GM21825 (cell line): ENCODE measurements at regions not wholly inside any gene's neighbourhood (a gene's known extent, or its start where the extent isn't known, plus 50 kb on each side); places are given as distances from the start of the nearest gene placed in this dataset.
"Not testable (repeated sequence)": the region's sequence is repeated elsewhere in the genome, so short reads cannot be mapped to it uniquely, and the experiment has no call there.

Source experiments
- ATAC-seq: cut with Tn5 transposase; IDR thresholded peaks from one replicate; pipeline ENCODE4 v1.9.1; 2021; ENCODE audit warnings: mild to moderate bottlenecking, moderate library complexity; ENCODE audit not compliant: unreplicated experiment

- ATAC-seq, result no peak
These were observed 51.0 kb upstream of the PHF24 start for GRCh38 chr9:34907044-34907443.

DNA sequence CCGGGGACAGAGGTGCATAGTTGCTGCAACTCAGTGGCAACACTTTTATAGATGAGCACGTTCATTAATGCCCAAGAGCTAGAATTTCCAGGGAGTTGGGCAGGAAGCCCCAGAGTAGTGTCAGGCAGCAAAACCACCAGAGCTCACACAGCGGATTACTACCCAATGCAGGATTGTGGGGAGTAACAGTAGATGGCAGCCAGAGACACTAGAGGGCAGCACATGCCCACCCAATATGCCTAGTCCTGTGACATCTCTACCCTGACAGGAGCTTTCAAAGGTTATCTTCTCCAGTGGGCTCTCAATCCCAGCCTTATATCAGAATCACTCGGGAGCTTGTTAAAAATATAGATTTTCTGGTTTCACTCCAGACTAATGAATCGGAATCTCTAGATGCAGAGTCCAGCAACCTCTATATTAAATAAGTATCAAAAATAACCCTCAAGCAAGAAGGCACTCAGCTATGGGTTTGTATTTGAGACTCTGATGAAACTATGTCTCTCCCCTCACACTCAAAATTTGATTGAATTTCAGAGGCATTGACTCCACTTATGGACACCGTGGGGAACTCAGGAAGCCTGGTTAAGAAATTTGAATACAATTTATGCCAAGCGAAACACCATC is 58.4 kb upstream of the PHF24 start:
- peak; percentile 76 for ATAC-seq

DNA sequence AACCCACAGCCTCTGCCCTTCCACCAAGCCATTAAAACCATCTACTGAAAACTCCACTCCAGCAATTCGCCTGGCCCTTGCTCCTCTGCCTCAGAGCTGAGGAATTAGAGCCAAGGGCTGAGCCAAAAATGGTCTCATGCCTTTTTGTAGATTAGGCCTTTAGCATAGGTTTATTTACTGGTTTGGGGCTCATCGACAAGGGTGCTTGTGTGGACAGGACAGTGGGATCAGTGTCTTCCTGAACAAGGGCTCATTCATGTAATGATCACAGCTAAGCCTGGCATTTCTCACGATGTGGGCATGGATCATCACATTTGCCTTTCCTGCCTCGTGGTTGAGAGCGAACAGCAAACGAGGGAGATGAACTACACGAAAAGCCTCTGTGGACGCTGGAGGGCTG is 59.2 kb upstream of the PHF24 start:
- no peak for ATAC-seq

- no peak for ATAC-seq
These were observed 62.0 kb upstream of the PHF24 start for GRCh38 chr9:34896112-34896511.

DNA sequence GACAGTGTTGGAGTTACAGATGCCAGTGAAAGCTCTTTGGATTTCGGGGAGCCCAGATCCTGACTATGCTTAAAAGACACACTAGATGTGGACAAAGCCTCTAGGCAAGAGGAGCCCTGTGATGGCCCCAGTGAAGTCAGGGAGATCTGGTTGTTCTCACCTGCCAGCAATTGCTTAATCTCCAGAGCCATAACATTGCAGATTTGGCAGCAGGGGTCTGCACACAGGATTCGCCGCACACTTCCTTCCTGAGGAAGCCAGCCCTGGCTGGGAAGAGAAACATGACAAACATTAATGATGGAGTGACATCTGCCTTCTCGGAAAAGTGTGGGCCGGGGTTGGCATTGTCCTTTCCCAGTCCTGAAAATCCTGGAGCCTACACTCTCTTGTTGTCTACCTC is 65.2 kb upstream of the PHF24 start:
- no peak for ATAC-seq

GRCh38 chr9:34891386-34891785 is 66.7 kb upstream of the PHF24 start:
- ATAC-seq, result no peak

- no peak for ATAC-seq
These were observed 70.2 kb upstream of the PHF24 start for GRCh38 chr9:34887841-34888240.

- peak; percentile 79 for ATAC-seq
These were observed 73.3 kb upstream of the PHF24 start for GRCh38 chr9:34884747-34885189.

GRCh38 chr9:34876096-34876495 is 82.0 kb upstream of the PHF24 start:
- no peak for ATAC-seq

DNA sequence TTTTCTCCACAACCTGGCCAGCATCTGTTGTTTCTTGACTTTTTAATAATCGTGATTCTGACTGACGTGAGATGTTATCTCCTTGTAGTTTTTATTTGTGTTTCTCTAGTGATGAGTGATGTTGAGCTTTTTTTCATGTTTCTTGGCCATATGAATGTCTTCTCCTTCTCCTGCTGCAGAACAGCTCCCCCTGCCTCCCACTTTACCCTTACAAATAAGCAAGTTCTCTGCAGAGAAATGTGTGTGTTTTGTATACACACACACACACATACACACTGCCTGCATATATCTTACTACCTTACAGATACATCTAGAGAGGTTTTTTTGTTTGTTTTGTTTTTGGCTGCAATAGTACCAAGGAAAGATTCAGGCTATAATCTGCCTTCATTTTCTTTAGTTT is 88.7 kb upstream of the PHF24 start:
- ATAC-seq, result no peak

DNA sequence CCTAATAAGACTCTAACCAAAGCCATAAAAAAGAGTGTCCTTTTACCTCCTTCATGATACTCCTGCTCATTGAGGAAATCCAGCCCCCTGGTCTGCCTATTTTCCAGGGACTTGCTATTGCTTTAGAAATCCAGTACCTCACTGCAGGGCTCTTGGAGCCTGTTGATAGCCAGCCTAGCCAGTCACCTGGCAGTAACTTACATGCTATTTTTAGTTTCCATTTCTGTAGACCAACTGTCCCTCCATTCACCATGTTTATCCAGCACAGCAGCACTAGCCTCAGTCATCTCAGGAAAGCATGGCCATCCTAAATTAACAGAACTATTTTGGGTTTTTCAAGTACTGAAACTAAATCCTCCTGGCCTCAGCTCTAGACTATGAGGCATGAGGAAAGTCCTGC is 91.5 kb upstream of the PHF24 start:
- no peak for ATAC-seq

DNA sequence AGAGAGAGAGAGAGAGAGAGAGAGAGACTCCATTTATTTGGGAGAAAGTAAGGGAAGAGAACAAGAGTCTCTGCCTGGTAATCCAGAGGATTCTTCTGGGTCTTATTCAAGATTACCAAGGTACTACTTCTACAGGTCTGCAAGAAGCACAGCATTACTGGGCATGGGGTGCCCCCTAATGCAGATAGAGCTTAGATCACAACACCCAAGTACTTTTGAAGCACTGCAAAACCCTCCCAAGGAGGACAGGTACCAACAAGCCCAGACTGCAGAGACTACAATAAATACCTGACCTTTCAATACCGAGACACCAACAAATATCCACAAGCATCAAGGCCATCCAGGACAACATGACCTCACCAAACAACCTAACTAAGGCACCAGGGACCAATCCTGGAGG is 94.7 kb upstream of the PHF24 start:
- no peak for ATAC-seq

- ATAC-seq, result no peak
These were observed 95.2 kb upstream of the PHF24 start for GRCh38 chr9:34862836-34863235.

GRCh38 chr9:34862043-34862442 is 96.0 kb upstream of the PHF24 start:
- no peak for ATAC-seq

GRCh38 chr9:34855016-34855415 is 103.1 kb upstream of the PHF24 start:
- not testable (repeated sequence) for ATAC-seq

DNA sequence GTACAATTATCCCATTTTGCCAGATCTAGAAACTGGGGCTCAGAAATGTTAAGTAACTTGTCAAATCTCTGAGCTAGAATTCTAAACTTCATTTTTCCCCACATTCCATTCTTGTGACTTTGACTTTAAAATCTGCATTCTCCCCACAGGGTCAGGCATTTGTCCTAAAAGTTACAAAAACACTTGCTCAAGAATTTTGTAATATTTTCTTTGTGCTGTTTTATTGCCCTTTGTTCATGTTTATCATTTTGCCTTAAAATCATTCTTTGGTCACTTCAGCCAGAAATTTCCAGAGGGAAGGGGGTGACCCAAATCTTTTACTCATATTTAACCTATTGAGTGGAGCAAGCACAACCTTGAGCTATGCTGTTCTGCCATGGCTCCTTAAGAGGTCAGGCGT is 120.1 kb upstream of the CCL21 start:
- ATAC-seq, result no peak

- no peak for ATAC-seq
These were observed 117.1 kb upstream of the CCL21 start for GRCh38 chr9:34826999-34827538.

- no peak for ATAC-seq
These were observed 115.8 kb upstream of the CCL21 start for GRCh38 chr9:34825775-34826174.

DNA sequence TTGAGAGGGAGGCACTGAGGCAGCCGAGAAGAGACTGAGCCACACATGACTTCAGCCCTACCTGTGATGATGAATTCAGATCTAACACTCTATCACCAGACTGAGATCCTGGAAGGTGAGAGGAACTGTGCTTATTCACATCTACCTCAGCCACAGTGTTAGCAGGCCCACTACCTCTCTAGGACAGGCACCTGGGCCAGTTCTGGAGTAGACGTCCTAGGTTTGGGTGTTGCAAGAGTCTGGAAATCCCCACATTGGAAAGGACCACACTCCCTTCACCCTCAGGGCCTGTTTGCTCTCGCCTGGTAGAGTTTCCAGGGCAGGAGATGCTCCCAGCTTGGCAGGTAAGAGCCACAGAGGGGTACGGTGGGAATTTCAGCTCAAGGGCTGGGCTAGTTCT is 113.8 kb upstream of the CCL21 start:
- ATAC-seq, result no peak

DNA sequence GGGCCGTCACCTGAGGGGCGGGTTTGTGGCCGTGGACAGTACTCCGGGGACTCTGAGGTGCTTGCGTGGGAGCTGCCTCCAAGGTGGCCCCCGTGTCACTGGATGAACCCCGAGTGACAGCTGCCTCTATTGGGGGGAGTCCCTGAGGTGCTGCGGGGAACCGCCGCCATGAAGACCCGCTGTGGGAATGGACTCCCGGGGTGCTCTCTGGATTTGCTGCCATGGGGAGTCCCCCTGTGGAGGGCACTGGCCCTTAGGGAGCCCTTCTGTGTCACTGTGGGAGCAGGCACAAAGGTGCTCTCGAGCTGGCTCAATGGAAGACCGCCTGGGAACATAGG is 100.2 kb upstream of the CCL21 start:
- ATAC-seq, result no peak

DNA sequence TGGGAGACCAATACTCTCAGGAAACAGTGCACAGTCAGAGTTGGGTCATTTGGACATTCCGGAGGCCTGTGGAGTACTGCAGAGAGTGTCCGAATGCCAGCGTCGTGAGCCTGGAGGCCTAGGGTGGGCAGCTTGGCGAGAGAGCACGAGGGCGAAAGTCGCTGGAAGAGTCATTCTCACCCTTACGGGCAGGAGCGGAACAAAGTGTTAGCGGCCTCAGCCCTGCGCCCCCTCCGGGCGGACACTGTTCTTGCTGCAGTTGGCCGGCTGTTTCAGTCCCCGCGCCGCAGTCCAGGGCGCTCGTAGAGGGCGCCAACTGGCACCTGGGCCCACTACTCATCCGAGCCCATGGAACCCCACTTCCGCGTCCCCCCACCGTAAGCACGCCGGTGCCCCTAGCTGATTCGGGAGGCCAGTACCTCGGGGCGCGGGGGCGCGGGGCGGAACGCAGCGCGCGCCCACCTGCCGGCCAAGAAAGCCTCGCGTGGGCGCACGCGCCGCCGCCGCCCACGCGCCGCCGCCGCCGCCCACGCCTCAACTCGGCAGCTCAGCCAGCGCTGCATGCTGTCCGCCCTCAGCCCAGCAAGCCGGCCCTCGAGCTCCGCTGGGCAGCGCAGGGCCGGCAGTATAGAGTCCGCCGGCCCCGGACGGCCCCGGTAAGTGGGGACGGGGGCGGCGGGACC is 99.7 kb upstream of the CCL21 start:
- ATAC-seq, result no peak

GRCh38 chr9:34802916-34803315 is 93.0 kb upstream of the CCL21 start:
- ATAC-seq, result no peak

DNA sequence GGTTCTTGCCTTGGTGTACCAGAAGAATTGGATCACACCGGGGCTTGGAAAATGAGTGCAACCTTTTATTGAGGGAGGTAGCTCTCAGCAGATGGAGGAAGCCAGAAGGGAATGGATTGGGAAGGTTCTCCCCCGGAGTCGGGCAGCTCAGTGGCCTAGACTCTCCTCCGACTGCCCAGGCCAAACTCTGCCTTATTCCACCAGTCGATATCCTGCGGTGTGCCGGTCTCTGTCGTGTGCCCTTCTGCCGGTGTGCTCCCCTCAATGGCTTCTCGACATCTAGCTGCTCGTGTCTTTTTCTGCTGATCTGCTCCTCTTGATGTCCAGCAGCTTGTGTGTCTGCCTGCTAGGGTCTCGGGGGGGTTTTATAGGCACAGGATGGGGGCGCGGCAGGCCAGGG is 87.4 kb upstream of the CCL21 start:
- no peak for ATAC-seq
